ENCODE measurements at regions not wholly inside any gene's neighbourhood (a gene's known extent, or its start where the extent isn't known, plus 50 kb on each side); places are given as distances from the start of the nearest gene placed in this dataset.

- 64% methylated on average over 4 of the region's 6 CpGs; no CpG with 5 or more reads in 1 of the 2 experiments for WGBS, 2 experiments (ENCODE audit: extremely low coverage in 2 of 2, insufficient read length in 1 of 2)
- CTCF ChIA-PET, result no interaction called here
- H3K27ac ChIP-seq (ENCODE audit: insufficient read depth, low read length), result no peak overlapping the region
- no peak for TF ChIP-seq MAFK (IDR thresholded peaks at IDR 0.05; ENCODE audit: low read depth, low read length)
- no peak for TF ChIP-seq POLR2A (IDR thresholded peaks at IDR 0.05; ENCODE audit: low read depth, low read length)
- no peak for TF ChIP-seq RCOR1 (IDR thresholded peaks at IDR 0.05; ENCODE audit: insufficient replicate concordance, low read length)
- no peak for TF ChIP-seq RFX5 (IDR thresholded peaks at IDR 0.05; ENCODE audit: low read depth, low read length)
- TF ChIP-seq CHD1 (IDR thresholded peaks at IDR 0.05; ENCODE audit: low read depth, low read length), result no peak
- no peak for TF ChIP-seq RAD21 (IDR thresholded peaks at IDR 0.05; ENCODE audit: low read length)
- no peak for TF ChIP-seq ELK1 (IDR thresholded peaks at IDR 0.05; ENCODE audit: borderline replicate concordance, low read depth, low read length)
- no peak for TF ChIP-seq BHLHE40 (IDR thresholded peaks at IDR 0.05; ENCODE audit: low read depth, low read length)
- no peak for TF ChIP-seq MXI1 (IDR thresholded peaks at IDR 0.05; ENCODE audit: borderline replicate concordance, low read depth, low read length)
- TF ChIP-seq CEBPB (IDR thresholded peaks at IDR 0.05; ENCODE audit: low read depth, low read length), result no peak
- TF ChIP-seq CTCF (conservative IDR thresholded peaks at IDR 0.05; ENCODE audit: low read depth, low read length), result no peak
- no peak for TF ChIP-seq NFE2L2 (IDR thresholded peaks at IDR 0.05; ENCODE audit: low read depth, low read length)
- no peak for TF ChIP-seq MAZ (IDR thresholded peaks at IDR 0.05; ENCODE audit: borderline replicate concordance, low read depth, low read length)
- no peak for TF ChIP-seq FOS (IDR thresholded peaks at IDR 0.05; ENCODE audit: low read depth, low read length)
- TF ChIP-seq USF2 (IDR thresholded peaks at IDR 0.05; ENCODE audit: low read depth, low read length), result no peak
- H3K79me1 ChIP-seq (ENCODE audit: low read depth in 1 of 2, low read length in 2 of 2), result no peaks in the 10 kb centered on the region
- in situ Hi-C loops (cut with MboI; ENCODE audit: low sequenced_read_pairs) (no loop called here), intact Hi-C loops (cut with micrococcal nuclease) (no loop called here), dilution Hi-C loops (cut with HindIII; ENCODE audit: low sequenced_read_pairs, unreplicated experiment) (no loop called here)
- H2AK9ac ChIP-seq (replicated peaks; ENCODE audit: low read depth, low read length, poor library complexity), result no peak overlapping the region
- DNase-seq, result no peak
- H4K8ac ChIP-seq (ENCODE audit: low read depth in 2 of 2, low read length in 2 of 2), result no peak overlapping the region
- H4K91ac ChIP-seq (ENCODE audit: insufficient read depth, low read depth, low read length), result no peak overlapping the region
- H2BK20ac ChIP-seq (ENCODE audit: low read depth, low read length), result no peak overlapping the region
- H4K20me1 ChIP-seq (ENCODE audit: insufficient read depth, low read length), result no peaks in the 10 kb centered on the region
- H3K14ac ChIP-seq (replicated peaks; ENCODE audit: low read depth, low read length), result no peak overlapping the region
- no peak overlapping the region for H2BK5ac ChIP-seq (ENCODE audit: low read depth, low read length, poor library complexity, severe bottlenecking)
- H2AFZ ChIP-seq (replicated peaks; ENCODE audit: low read length, poor library complexity), result no peak overlapping the region
- H3K9ac ChIP-seq (ENCODE audit: low read depth, low read length), result no peak overlapping the region
- no peak overlapping the region for H3K4me2 ChIP-seq (ENCODE audit: low read depth, low read length)
- H3K18ac ChIP-seq (ENCODE audit: low read depth, low read length), result no peak overlapping the region
- no peak overlapping the region for H3K23ac ChIP-seq (ENCODE audit: low read depth, low read length)
- no peaks in the 10 kb centered on the region for H3K4me1 ChIP-seq (ENCODE audit: control insufficient read depth, insufficient read depth, low read length)
- H2BK120ac ChIP-seq (ENCODE audit: low read depth, low read length), result no peak overlapping the region
- POLR2A ChIA-PET (ENCODE audit: unreplicated experiment), result no interaction called here
- no peaks in the 10 kb centered on the region for H3K27me3 ChIP-seq (ENCODE audit: control insufficient read depth, insufficient read depth, low read length)
- BruUV-seq (replicated peaks), result no TSS peak
- no peak for ATAC-seq (ENCODE audit: low read depth)
- H3K4ac ChIP-seq (ENCODE audit: low read depth, low read length), result no peak overlapping the region
- H3K9me3 ChIP-seq (ENCODE audit: control insufficient read depth, insufficient read depth, low read length), result peaks cover 2% of the 10 kb centered on the region; the same call in 1 of the 2 replicates
- no peak overlapping the region for H2BK15ac ChIP-seq (ENCODE audit: low read depth, low read length)
- no peak overlapping the region for H3K56ac ChIP-seq (ENCODE audit: extremely low read depth, insufficient read depth, low read length)
- no peaks in the 10 kb centered on the region for H3K9me1 ChIP-seq (ENCODE audit: insufficient read depth, low read length)
- no peaks in the 10 kb centered on the region for H3K36me3 ChIP-seq (ENCODE audit: control insufficient read depth, insufficient read depth, low read length)
- H3K4me3 ChIP-seq (ENCODE audit: insufficient read depth, low read depth, low read length), result no peak overlapping the region
- no peak overlapping the region for H2AK5ac ChIP-seq (ENCODE audit: low read depth, low read length)
- H4K5ac ChIP-seq (ENCODE audit: low read depth, low read length), result no peak overlapping the region
Observed at GRCh38 chr10:80739328-80739727, 201.6 kb downstream of the SH2D4B start.

Data from IMR-90 (cell line).